ENCODE measurements at regions not wholly inside any gene's neighbourhood (a gene's known extent, or its start where the extent isn't known, plus 50 kb on each side); places are given as distances from the start of the nearest gene placed in this dataset.

DNA sequence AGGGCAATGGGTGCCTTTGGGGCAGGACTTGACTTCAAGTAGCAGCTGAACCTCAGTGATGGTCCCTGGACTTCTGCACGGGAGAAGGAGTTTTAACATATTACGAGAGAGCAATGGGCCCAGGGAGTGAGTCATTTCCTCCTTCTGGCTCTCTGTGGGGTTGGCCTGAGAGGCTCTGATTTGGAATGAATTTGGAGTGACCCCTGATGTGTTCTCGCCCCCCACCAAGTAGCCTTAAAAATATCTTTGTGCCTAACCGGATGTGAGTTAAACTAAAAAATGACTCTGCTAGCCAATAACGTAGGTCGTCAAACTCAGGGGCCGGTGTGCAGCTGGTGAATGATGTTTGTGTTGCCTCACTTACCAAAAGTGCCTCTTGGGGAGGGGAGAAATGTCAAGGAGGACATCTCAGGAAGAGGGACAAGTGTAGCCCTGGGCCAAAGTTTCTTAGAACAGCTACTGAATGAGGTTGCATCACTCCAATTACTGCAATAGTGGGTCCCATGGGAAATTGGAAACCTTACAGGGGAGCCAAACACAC is 656.6 kb downstream of the INHBA start:
- Histone ChIP-seq H3K27ac (ENCODE audit: low read depth, low read length) (no peak overlapping the region), H3K9ac (ENCODE audit: low read depth in 1 of 2, low read length in 2 of 2) (no peak overlapping the region), H3K4me1 (ENCODE audit: control insufficient read depth in 1 of 2, insufficient read depth in 2 of 2, low read length in 2 of 2) (no peaks in the 10 kb centered on the region), H3K4me3 (ENCODE audit: low read depth in 1 of 2, low read length in 2 of 2) (no peak overlapping the region), H3K27me3 (ENCODE audit: control insufficient read depth in 1 of 2, insufficient read depth in 2 of 2, low read length in 2 of 2) (no peaks in the 10 kb centered on the region), H3K36me3 (ENCODE audit: control insufficient read depth in 1 of 2, insufficient read depth in 2 of 2, low read length in 2 of 2) (no peaks in the 10 kb centered on the region), H3K9me3 (ENCODE audit: control insufficient read depth in 1 of 2, low read length in 2 of 2) (peaks cover 0 to 2% of the 10 kb centered on the region in 2 donors)

DNA sequence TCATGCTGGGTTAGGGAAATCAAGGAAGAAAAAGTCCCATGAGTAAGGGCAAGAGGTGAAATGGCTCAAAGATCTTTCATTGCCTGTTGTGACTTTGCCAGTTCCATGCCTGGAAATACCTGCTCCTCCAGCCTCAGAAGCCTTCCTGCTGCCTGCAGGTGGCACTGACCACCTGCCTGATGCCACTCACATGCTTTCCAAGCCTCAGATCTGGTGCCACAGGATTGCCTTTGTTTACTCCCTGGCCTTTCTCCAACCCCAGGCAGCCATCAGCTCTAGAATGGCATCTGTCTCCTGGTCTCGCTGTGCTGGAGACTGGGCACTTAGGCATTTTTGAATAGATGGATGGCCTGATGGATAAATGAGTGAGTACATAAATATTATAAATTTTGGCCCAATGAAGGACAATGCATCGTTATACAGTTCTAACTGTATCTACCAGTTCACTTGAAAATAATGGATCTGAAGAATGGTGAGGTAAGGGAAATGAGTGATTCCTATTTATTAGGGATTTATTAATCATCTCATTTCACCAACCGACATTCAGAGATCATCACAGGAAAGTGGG is 657.2 kb downstream of the INHBA start:
- H3K27me3 ChIP-seq (ENCODE audit: control insufficient read depth in 1 of 2, insufficient read depth in 2 of 2, low read length in 2 of 2), result no peaks in the 10 kb centered on the region
- H3K9ac ChIP-seq (ENCODE audit: low read depth in 1 of 2, low read length in 2 of 2), result no peak overlapping the region
- H3K27ac ChIP-seq (ENCODE audit: low read depth, low read length), result no peak overlapping the region
- H3K36me3 ChIP-seq (ENCODE audit: control insufficient read depth in 1 of 2, insufficient read depth in 2 of 2, low read length in 2 of 2), result no peaks in the 10 kb centered on the region
- no peak overlapping the region for H3K4me3 ChIP-seq (ENCODE audit: low read depth in 1 of 2, low read length in 2 of 2)
- peaks cover 0 to 2% of the 10 kb centered on the region in 2 donors for H3K9me3 ChIP-seq (ENCODE audit: control insufficient read depth in 1 of 2, low read length in 2 of 2)
- no peaks in the 10 kb centered on the region for H3K4me1 ChIP-seq (ENCODE audit: control insufficient read depth in 1 of 2, insufficient read depth in 2 of 2, low read length in 2 of 2)

DNA sequence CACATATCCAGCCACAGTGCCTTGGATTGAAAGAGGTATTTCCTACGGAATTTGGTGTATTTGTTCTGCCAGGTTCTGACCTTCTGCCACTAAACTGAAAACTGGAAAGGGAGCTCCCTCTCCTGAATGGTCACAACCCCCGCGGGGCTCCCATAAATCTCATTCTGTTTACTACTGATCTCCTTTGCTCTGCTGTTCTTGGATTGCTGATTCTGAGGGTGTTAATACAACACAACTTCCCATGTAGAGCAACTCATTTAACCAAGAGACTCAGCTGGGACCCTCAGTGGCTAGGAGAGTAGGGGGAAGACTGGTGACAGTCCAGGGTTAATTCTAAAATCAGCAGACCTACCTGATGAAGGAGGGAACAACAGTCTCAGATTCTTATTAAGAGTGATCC is 662.9 kb downstream of the INHBA start:
- peaks cover 0 to 2% of the 10 kb centered on the region in 2 donors for H3K9me3 ChIP-seq (ENCODE audit: control insufficient read depth in 1 of 2, low read length in 2 of 2)
- no peaks in the 10 kb centered on the region for H3K4me1 ChIP-seq (ENCODE audit: control insufficient read depth in 1 of 2, insufficient read depth in 2 of 2, low read length in 2 of 2)
- H3K4me3 ChIP-seq (ENCODE audit: low read depth in 1 of 2, low read length in 2 of 2), result no peak overlapping the region
- no peaks in the 10 kb centered on the region for H3K36me3 ChIP-seq (ENCODE audit: control insufficient read depth in 1 of 2, insufficient read depth in 2 of 2, low read length in 2 of 2)
- no peak overlapping the region for H3K27ac ChIP-seq (ENCODE audit: low read depth, low read length)
- no peaks in the 10 kb centered on the region for H3K27me3 ChIP-seq (ENCODE audit: control insufficient read depth in 1 of 2, insufficient read depth in 2 of 2, low read length in 2 of 2)
- no peak overlapping the region for H3K9ac ChIP-seq (ENCODE audit: low read depth in 1 of 2, low read length in 2 of 2)

DNA sequence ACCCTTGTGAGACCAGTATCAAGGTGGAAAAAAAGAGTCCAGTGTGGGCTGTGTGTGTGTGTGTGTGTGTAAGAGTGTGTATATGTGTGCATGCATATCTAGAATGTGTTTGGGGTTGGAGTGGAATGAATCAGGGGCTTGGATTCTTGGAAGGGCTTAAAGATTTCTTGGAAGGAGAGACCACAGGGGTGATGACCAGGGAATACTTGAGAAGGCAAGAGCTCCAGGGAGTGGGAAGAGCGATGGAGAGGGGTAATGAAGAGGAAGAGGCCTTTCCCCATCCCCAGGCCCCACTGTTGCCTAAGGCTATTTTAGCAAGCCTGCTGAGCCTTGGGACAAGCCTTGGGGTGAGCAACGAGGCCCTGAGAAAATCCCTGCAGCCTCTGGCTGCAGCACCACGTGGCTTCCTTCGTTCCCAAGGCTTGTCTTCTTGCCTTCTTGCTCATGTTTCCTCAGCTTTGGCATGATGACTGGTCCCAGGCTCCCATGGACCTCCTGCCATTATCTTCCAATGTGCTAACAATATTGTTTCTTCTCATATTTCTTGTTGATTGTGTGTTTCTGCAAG is 663.4 kb downstream of the INHBA start:
- H3K4me1 ChIP-seq (ENCODE audit: control insufficient read depth in 1 of 2, insufficient read depth in 2 of 2, low read length in 2 of 2), result no peaks in the 10 kb centered on the region
- H3K9ac ChIP-seq (ENCODE audit: low read depth in 1 of 2, low read length in 2 of 2), result no peak overlapping the region
- no peaks in the 10 kb centered on the region for H3K27me3 ChIP-seq (ENCODE audit: control insufficient read depth in 1 of 2, insufficient read depth in 2 of 2, low read length in 2 of 2)
- H3K27ac ChIP-seq (ENCODE audit: low read depth, low read length), result no peak overlapping the region
- H3K36me3 ChIP-seq (ENCODE audit: control insufficient read depth in 1 of 2, insufficient read depth in 2 of 2, low read length in 2 of 2), result no peaks in the 10 kb centered on the region
- H3K9me3 ChIP-seq (ENCODE audit: control insufficient read depth in 1 of 2, low read length in 2 of 2), result peaks cover 0 to 2% of the 10 kb centered on the region in 2 donors
- H3K4me3 ChIP-seq (ENCODE audit: low read depth in 1 of 2, low read length in 2 of 2), result no peak overlapping the region

DNA sequence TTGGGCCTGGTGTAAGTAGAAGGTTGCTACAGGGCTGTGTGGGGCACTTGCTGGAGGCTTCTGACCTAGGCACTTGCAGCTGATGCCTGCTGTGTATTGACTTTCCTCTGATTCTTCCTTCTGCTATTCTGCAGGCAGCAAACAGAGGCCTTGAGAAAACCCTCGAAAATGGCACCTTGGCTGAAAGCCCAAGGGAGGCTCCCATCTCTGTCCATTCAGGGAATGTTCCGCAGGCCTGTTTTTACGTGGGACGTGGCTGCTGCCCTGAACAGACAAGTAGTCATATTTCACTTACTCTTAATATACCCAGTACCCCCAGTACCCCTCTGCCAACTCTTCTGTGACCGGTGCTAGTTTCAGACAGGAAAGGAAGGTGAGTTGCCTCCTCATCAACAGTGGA is 664.7 kb downstream of the INHBA start:
- H3K27ac ChIP-seq (ENCODE audit: low read depth, low read length), result no peak overlapping the region
- no peak overlapping the region for H3K9ac ChIP-seq (ENCODE audit: low read depth in 1 of 2, low read length in 2 of 2)
- H3K4me1 ChIP-seq (ENCODE audit: control insufficient read depth in 1 of 2, insufficient read depth in 2 of 2, low read length in 2 of 2), result no peaks in the 10 kb centered on the region
- H3K36me3 ChIP-seq (ENCODE audit: control insufficient read depth in 1 of 2, insufficient read depth in 2 of 2, low read length in 2 of 2), result no peaks in the 10 kb centered on the region
- H3K9me3 ChIP-seq (ENCODE audit: control insufficient read depth in 1 of 2, low read length in 2 of 2), result no peaks in the 10 kb centered on the region
- no peaks in the 10 kb centered on the region for H3K27me3 ChIP-seq (ENCODE audit: control insufficient read depth in 1 of 2, insufficient read depth in 2 of 2, low read length in 2 of 2)
- H3K4me3 ChIP-seq (ENCODE audit: low read depth in 1 of 2, low read length in 2 of 2), result no peak overlapping the region

DNA sequence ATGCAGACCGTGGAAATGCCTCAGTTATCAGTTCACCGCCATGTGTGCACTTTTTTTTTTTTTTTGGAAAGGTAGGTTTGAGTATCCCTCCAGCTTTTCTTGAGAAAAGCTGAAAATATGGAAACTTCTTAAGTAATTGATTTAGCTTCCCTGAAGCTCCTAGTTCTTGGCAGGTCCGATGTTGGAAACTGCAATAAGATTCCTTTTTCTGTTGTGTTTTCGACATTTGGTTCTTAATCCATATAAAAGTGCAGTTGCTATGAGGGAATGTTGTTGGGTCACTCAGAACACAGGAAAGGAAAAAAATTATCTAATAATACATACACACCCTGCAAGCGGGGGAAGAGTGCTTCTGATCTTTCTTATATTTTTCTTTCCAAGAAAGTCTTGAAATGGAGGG is 665.2 kb downstream of the INHBA start:
- H3K9ac ChIP-seq (ENCODE audit: low read depth in 1 of 2, low read length in 2 of 2), result no peak overlapping the region
- no peaks in the 10 kb centered on the region for H3K9me3 ChIP-seq (ENCODE audit: control insufficient read depth in 1 of 2, low read length in 2 of 2)
- H3K27ac ChIP-seq (ENCODE audit: low read depth, low read length), result no peak overlapping the region
- H3K4me3 ChIP-seq (ENCODE audit: low read depth in 1 of 2, low read length in 2 of 2), result no peak overlapping the region
- no peaks in the 10 kb centered on the region for H3K27me3 ChIP-seq (ENCODE audit: control insufficient read depth in 1 of 2, insufficient read depth in 2 of 2, low read length in 2 of 2)
- H3K36me3 ChIP-seq (ENCODE audit: control insufficient read depth in 1 of 2, insufficient read depth in 2 of 2, low read length in 2 of 2), result no peaks in the 10 kb centered on the region
- H3K4me1 ChIP-seq (ENCODE audit: control insufficient read depth in 1 of 2, insufficient read depth in 2 of 2, low read length in 2 of 2), result no peaks in the 10 kb centered on the region

DNA sequence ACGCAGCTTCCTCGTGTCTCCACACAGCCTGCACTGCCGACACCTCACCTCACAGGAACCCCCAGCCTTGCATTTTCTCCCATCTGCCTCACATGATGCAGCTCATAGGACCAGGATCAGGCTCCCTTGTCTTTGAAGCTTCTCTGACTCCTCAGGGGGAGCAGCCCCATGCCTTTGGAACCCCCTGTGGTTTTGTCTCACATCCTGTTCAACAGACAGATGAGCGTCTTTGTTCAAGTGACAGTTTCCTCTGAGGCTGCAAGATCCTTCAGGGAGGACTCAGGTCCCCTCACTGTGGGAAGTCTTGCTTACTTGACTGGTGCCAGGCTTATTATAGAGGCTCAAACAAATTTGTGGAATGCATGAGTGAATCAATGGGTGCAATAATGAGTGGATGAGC is 667.1 kb downstream of the INHBA start:
- no peak overlapping the region for H3K9ac ChIP-seq (ENCODE audit: low read depth in 1 of 2, low read length in 2 of 2)
- no peaks in the 10 kb centered on the region for H3K27me3 ChIP-seq (ENCODE audit: control insufficient read depth in 1 of 2, insufficient read depth in 2 of 2, low read length in 2 of 2)

DNA sequence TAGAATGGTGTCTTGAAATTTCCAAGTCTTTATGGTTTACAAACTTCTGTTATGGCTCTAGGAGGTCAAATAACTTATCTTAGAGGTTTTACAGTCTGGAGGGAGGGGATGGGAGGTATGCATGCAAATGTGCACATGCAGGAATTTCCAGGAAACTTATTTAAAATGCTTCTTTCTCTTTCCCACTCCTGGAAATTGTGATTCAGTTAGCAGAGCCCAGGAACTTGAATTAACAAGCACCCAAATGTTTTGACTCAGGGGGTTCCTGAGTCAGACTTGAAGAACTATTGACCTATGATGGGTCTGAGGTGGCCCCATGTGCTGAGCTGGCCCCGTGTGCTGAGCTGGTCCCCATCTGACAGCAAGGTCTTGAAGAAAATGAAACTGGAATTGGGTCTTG is 669.4 kb downstream of the INHBA start:
- no peak overlapping the region for H3K27ac ChIP-seq (ENCODE audit: low read depth, low read length)
- no peaks in the 10 kb centered on the region for H3K36me3 ChIP-seq (ENCODE audit: control insufficient read depth in 1 of 2, insufficient read depth in 2 of 2, low read length in 2 of 2)
- H3K27me3 ChIP-seq (ENCODE audit: control insufficient read depth in 1 of 2, insufficient read depth in 2 of 2, low read length in 2 of 2), result no peaks in the 10 kb centered on the region
- H3K9me3 ChIP-seq (ENCODE audit: control insufficient read depth in 1 of 2, low read length in 2 of 2), result no peaks in the 10 kb centered on the region
- no peak overlapping the region for H3K4me3 ChIP-seq (ENCODE audit: low read depth in 1 of 2, low read length in 2 of 2)
- H3K9ac ChIP-seq (ENCODE audit: low read depth in 1 of 2, low read length in 2 of 2), result no peak overlapping the region
- H3K4me1 ChIP-seq (ENCODE audit: control insufficient read depth in 1 of 2, insufficient read depth in 2 of 2, low read length in 2 of 2), result no peaks in the 10 kb centered on the region

More for the DNA sequence above, 667.1 kb downstream of the INHBA start:
- no peak overlapping the region for H3K27ac ChIP-seq (ENCODE audit: low read depth, low read length)
- no peaks in the 10 kb centered on the region for H3K4me1 ChIP-seq (ENCODE audit: control insufficient read depth in 1 of 2, insufficient read depth in 2 of 2, low read length in 2 of 2)
- H3K9me3 ChIP-seq (ENCODE audit: control insufficient read depth in 1 of 2, low read length in 2 of 2), result no peaks in the 10 kb centered on the region
- no peak overlapping the region for H3K4me3 ChIP-seq (ENCODE audit: low read depth in 1 of 2, low read length in 2 of 2)
- no peaks in the 10 kb centered on the region for H3K36me3 ChIP-seq (ENCODE audit: control insufficient read depth in 1 of 2, insufficient read depth in 2 of 2, low read length in 2 of 2)

DNA sequence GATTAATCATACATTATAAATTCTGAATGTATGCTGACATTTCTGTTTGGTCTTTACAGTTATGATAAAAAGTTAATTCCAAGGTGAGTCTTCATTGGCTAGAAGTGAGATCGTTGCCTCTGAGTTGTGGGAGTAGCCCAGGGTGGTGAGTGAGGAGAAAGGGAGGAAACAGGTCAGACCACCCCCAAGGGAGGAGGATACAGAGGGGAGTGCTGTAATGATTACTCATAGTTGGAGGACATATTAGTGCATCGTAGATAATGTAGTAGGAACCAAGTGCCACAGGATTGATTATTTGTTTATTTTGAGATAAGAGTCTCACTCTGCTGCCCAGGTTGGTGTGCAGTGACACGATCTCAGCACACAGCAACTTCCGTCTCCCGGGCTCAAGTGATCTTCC is 672.2 kb downstream of the INHBA start:
- Histone ChIP-seq H3K9me3 (ENCODE audit: control insufficient read depth in 1 of 2, low read length in 2 of 2) (no peaks in the 10 kb centered on the region), H3K27me3 (ENCODE audit: control insufficient read depth in 1 of 2, insufficient read depth in 2 of 2, low read length in 2 of 2) (no peaks in the 10 kb centered on the region), H3K36me3 (ENCODE audit: control insufficient read depth in 1 of 2, insufficient read depth in 2 of 2, low read length in 2 of 2) (no peaks in the 10 kb centered on the region), H3K4me1 (ENCODE audit: control insufficient read depth in 1 of 2, insufficient read depth in 2 of 2, low read length in 2 of 2) (no peaks in the 10 kb centered on the region), H3K9ac (ENCODE audit: low read depth in 1 of 2, low read length in 2 of 2) (no peak overlapping the region), H3K27ac (ENCODE audit: low read depth, low read length) (no peak overlapping the region), H3K4me3 (ENCODE audit: low read depth in 1 of 2, low read length in 2 of 2) (no peak overlapping the region)

DNA sequence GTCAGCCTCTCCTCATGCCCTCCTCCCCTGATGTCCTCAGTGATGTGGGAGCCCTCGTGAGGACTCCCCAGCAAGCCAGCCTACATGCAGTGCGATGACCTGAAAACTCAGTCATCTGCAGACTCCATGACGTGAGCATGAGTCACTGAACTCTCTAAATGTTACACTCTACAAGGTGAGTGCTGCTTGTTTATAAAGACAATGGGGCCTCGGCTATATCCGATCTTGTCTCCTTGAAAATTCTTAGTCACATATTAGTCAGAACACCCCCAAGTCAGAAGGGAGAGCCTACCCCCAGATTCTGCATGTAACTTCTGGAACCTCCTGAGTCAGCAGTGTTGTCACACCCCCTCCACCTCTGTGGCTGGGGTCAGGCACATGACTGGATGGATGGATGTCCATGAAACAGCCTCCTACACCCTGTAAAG is 673.8 kb downstream of the INHBA start:
- H3K36me3 ChIP-seq (ENCODE audit: control insufficient read depth in 1 of 2, insufficient read depth in 2 of 2, low read length in 2 of 2), result no peaks in the 10 kb centered on the region
- no peak overlapping the region for H3K9ac ChIP-seq (ENCODE audit: low read depth in 1 of 2, low read length in 2 of 2)
- H3K4me1 ChIP-seq (ENCODE audit: control insufficient read depth in 1 of 2, insufficient read depth in 2 of 2, low read length in 2 of 2), result no peaks in the 10 kb centered on the region
- no peaks in the 10 kb centered on the region for H3K9me3 ChIP-seq (ENCODE audit: control insufficient read depth in 1 of 2, low read length in 2 of 2)
- H3K27ac ChIP-seq (ENCODE audit: low read depth, low read length), result no peak overlapping the region
- no peaks in the 10 kb centered on the region for H3K27me3 ChIP-seq (ENCODE audit: control insufficient read depth in 1 of 2, insufficient read depth in 2 of 2, low read length in 2 of 2)
- no peak overlapping the region for H3K4me3 ChIP-seq (ENCODE audit: low read depth in 1 of 2, low read length in 2 of 2)

Measured in duodenal mucosa (tissue), 2 donors.